H1 (cell line): ENCODE measurements at regions not wholly inside any gene's neighbourhood (a gene's known extent, or its start where the extent isn't known, plus 50 kb on each side); places are given as distances from the start of the nearest gene placed in this dataset.
A peak's percentile ranks its signal among the peaks of the same experiment; 100 is the strongest.

Source experiments
- CTCF ChIA-PET: fragments of 300-600 bp; sonication (Branson Sonifier 250); formaldehyde crosslinking; loops from one replicate; lab custom pipeline; 2021; ENCODE audit not compliant: partially characterized antibody; lab: Charles Lee
- POLR2A ChIA-PET: fragments of 300-600 bp; sonication (Branson Sonifier 250); formaldehyde crosslinking; loops from one replicate; lab custom pipeline; 2021; ENCODE audit warnings: inconsistent platforms; ENCODE audit not compliant: partially characterized antibody; lab: Charles Lee
- DNase-seq, 2 experiments: peaks; one replicate each; pipeline versions ENCODE4 v3.0.0 to v3.0.0-alpha.2; 2010 to 2022; ENCODE audit warnings: low spot score in 2 of 2, low read depth in 1 of 2, mixed read lengths in 1 of 2
- FAIRE-seq: peaks from 2 replicates; lab custom pipeline; 2011; peaks lifted over from hg19 to GRCh38; lab: Jason Lieb, UNC
- H2AFZ ChIP-seq: 2 replicates; pipeline ENCODE4 v1.8.1; 2012; ENCODE audit warnings: low read length, inconsistent platforms
- H2AK5ac ChIP-seq: 2 replicates; pipeline ENCODE4 v1.6.1; 2013; ENCODE audit warnings: low read depth, low read length
- H2BK120ac ChIP-seq: replicated peaks from 2 replicates; pipeline ENCODE3; 2013; ENCODE audit warnings: low read depth, low read length, inconsistent platforms
- H2BK12ac ChIP-seq: 2 replicates; pipeline ENCODE4 v1.6.1; 2013; ENCODE audit warnings: low read depth, low read length
- H2BK15ac ChIP-seq: 2 replicates; pipeline ENCODE4 v1.6.1; 2013; ENCODE audit warnings: low read length
- H2BK20ac ChIP-seq: 2 replicates; pipeline ENCODE4 v1.6.1; 2013; ENCODE audit warnings: low read length
- H2BK5ac ChIP-seq: 2 replicates; pipeline ENCODE4 v1.6.1; 2013; ENCODE audit warnings: low read depth, low read length
- H3K14ac ChIP-seq: 2 replicates; pipeline ENCODE4 v1.6.1; 2013; ENCODE audit warnings: inconsistent platforms; ENCODE audit not compliant: insufficient read length
- H3K18ac ChIP-seq: 2 replicates; pipeline ENCODE4 v1.6.1; 2013; ENCODE audit warnings: low read length; ENCODE audit errors: extremely low read depth
- H3K23ac ChIP-seq: 2 replicates; pipeline ENCODE4 v1.6.1; 2013; ENCODE audit warnings: inconsistent platforms; ENCODE audit not compliant: insufficient read length
- H3K23me2 ChIP-seq: 2 replicates; pipeline ENCODE4 v1.6.1; 2013; ENCODE audit warnings: low read depth, low read length
- H3K27ac ChIP-seq: 2 replicates; pipeline ENCODE4 v1.6.1; 2011; ENCODE audit warnings: low read depth, low read length, inconsistent platforms
- H3K27me3 ChIP-seq, 4 experiments: replicated peaks in 1 of 4; 1 replicate in 1 of 4; 2 replicates in 3 of 4; pipeline versions ENCODE4 v1.6.1 to v1.8.1; 2011 to 2013; ENCODE audit warnings: low read length in 3 of 4, mild to moderate bottlenecking in 3 of 4, inconsistent platforms in 2 of 4, mixed read lengths in 2 of 4, moderate library complexity in 1 of 4; ENCODE audit not compliant: control insufficient read depth in 3 of 4, insufficient read depth in 3 of 4; ENCODE audit errors: extremely low read depth in 1 of 4
- H3K36me3 ChIP-seq, 4 experiments: 2 replicates each; pipeline versions ENCODE4 v1.6.1 to v1.8.1; 2011 to 2013; ENCODE audit warnings: mild to moderate bottlenecking in 4 of 4, low read length in 3 of 4, moderate library complexity in 2 of 4, control low read depth in 1 of 4, inconsistent platforms in 1 of 4; ENCODE audit not compliant: insufficient read depth in 4 of 4, control insufficient read depth in 2 of 4
- H3K4ac ChIP-seq: replicated peaks from 2 replicates; pipeline ENCODE3; 2013; ENCODE audit warnings: low read length, low read depth, mixed read lengths, inconsistent platforms; ENCODE audit not compliant: insufficient read length
- H3K4me1 ChIP-seq, 4 experiments: replicated peaks in 1 of 4; 1 replicate in 1 of 4; 2 replicates in 3 of 4; pipeline versions ENCODE4 v1.6.1 to v1.8.1; 2011 to 2013; ENCODE audit warnings: low read length in 3 of 4, inconsistent platforms in 2 of 4, mixed read lengths in 1 of 4; ENCODE audit not compliant: insufficient read depth in 4 of 4, control insufficient read depth in 3 of 4
- H3K4me2 ChIP-seq, 2 experiments: 2 replicates each; pipeline versions ENCODE4 v1.6.1 to v1.8.1; 2011 to 2013; ENCODE audit warnings: low read depth in 2 of 2, low read length in 2 of 2, control low read depth in 1 of 2, inconsistent platforms in 1 of 2, mild to moderate bottlenecking in 1 of 2; ENCODE audit not compliant: insufficient read depth in 1 of 2
- H3K4me3 ChIP-seq, 4 experiments: fragments of 200-600, 300-600 bp in 1 of 4; sonication (generic), shearing (Covaris generic), sonication (Bioruptor Twin) in 1 of 4; 2 replicates each; pipeline versions ENCODE4 v1.5.1 to v1.8.1; 2011 to 2016; ENCODE audit warnings: low read length in 4 of 4, low read depth in 3 of 4, control low read depth in 2 of 4, inconsistent platforms in 2 of 4, mild to moderate bottlenecking in 2 of 4, mixed read lengths in 1 of 4, moderate library complexity in 1 of 4; ENCODE audit not compliant: insufficient read depth in 2 of 4; ENCODE audit errors: extremely low read depth in 1 of 4
- H3K56ac ChIP-seq: replicated peaks from 2 replicates; pipeline ENCODE3; 2013; ENCODE audit warnings: low read depth, mild to moderate bottlenecking, mixed read lengths, low read length, inconsistent platforms; ENCODE audit not compliant: insufficient read length
- H3K79me1 ChIP-seq: 2 replicates; pipeline ENCODE4 v1.6.1; 2013; ENCODE audit warnings: low read depth, low read length, control low read depth
- H3K79me2 ChIP-seq, 2 experiments: 2 replicates each; pipeline versions ENCODE4 v1.6.1 to v1.8.1; 2012 to 2013; ENCODE audit warnings: low read length in 2 of 2, mild to moderate bottlenecking in 2 of 2, inconsistent platforms in 1 of 2; ENCODE audit not compliant: insufficient read depth in 2 of 2, control insufficient read depth in 1 of 2
- H3K9ac ChIP-seq, 4 experiments: replicated peaks in 1 of 4; 1 replicate in 1 of 4; 2 replicates in 3 of 4; pipeline versions ENCODE4 v1.6.1 to v1.8.1; 2011 to 2013; ENCODE audit warnings: low read depth in 3 of 4, low read length in 3 of 4, control low read depth in 2 of 4, mild to moderate bottlenecking in 2 of 4, moderate library complexity in 2 of 4, inconsistent platforms in 1 of 4; ENCODE audit errors: extremely low read depth in 1 of 4
- H3K9me3 ChIP-seq, 2 experiments: 2 replicates each; pipeline versions ENCODE4 v1.6.1 to v1.8.1; 2012 to 2013; ENCODE audit warnings: mild to moderate bottlenecking in 2 of 2, moderate library complexity in 2 of 2, control low read depth in 1 of 2, inconsistent platforms in 1 of 2, low read depth in 1 of 2, low read length in 1 of 2, mixed read lengths in 1 of 2; ENCODE audit not compliant: insufficient read depth in 2 of 2
- H4K20me1 ChIP-seq, 2 experiments: replicated peaks in 1 of 2; 2 replicates each; pipeline versions ENCODE3 to v1.8.1; 2011 to 2013; ENCODE audit warnings: inconsistent platforms in 2 of 2, low read length in 2 of 2, mild to moderate bottlenecking in 1 of 2; ENCODE audit not compliant: insufficient read depth in 2 of 2, control insufficient read depth in 1 of 2
- H4K5ac ChIP-seq: 2 replicates; pipeline ENCODE4 v1.6.1; 2013; ENCODE audit warnings: low read length, low read depth, mixed read lengths, inconsistent platforms; ENCODE audit not compliant: insufficient read length
- H4K8ac ChIP-seq: 2 replicates; pipeline ENCODE4 v1.8.0; 2013; ENCODE audit warnings: mild to moderate bottlenecking, moderate library complexity, low read length, inconsistent platforms; ENCODE audit not compliant: insufficient read depth; ENCODE audit errors: extremely low read depth
- H4K91ac ChIP-seq: replicated peaks from 2 replicates; pipeline ENCODE3; 2013; ENCODE audit warnings: low read length, mixed read lengths, inconsistent platforms; ENCODE audit not compliant: insufficient read length
- GTF2F1 ChIP-seq: IDR thresholded peaks from 2 replicates; pipeline ENCODE4 v1.6.1; 2012; ENCODE audit warnings: low read depth, low read length, improper control_type of control experiment, borderline replicate concordance
- POU5F1 ChIP-seq: IDR thresholded peaks from 2 replicates; pipeline ENCODE4 v1.6.1; 2011; ENCODE audit warnings: low read depth, mild to moderate bottlenecking, low read length, moderate library complexity
- SIN3A ChIP-seq, 2 experiments: IDR thresholded peaks in 1 of 2; conservative IDR thresholded peaks in 1 of 2; 2 replicates each; pipeline ENCODE4 v1.6.1; 2011 to 2012; ENCODE audit warnings: low read length in 2 of 2, improper control_type of control experiment in 1 of 2, low read depth in 1 of 2, mild to moderate bottlenecking in 1 of 2
- WGBS, 2 experiments: shearing (Covaris generic) in 1 of 2; methylation state at CpG; one replicate each; pipeline versions ENCODE4 v1.1.6 to v1.1.7; 2013 to 2015; ENCODE audit warnings: low lambda C conversion rate in 2 of 2, mixed read lengths in 2 of 2, inconsistent platforms in 1 of 2, low coverage in 1 of 2, missing lambda C conversion rate in 1 of 2; ENCODE audit not compliant: insufficient replicate concordance in 2 of 2, insufficient coverage in 1 of 2, insufficient read length in 1 of 2; ENCODE audit errors: extremely low coverage in 1 of 2, missing lambda C conversion rate in 1 of 2; 5-methylcytosine and 5-hydroxymethylcytosine counted together

DNA sequence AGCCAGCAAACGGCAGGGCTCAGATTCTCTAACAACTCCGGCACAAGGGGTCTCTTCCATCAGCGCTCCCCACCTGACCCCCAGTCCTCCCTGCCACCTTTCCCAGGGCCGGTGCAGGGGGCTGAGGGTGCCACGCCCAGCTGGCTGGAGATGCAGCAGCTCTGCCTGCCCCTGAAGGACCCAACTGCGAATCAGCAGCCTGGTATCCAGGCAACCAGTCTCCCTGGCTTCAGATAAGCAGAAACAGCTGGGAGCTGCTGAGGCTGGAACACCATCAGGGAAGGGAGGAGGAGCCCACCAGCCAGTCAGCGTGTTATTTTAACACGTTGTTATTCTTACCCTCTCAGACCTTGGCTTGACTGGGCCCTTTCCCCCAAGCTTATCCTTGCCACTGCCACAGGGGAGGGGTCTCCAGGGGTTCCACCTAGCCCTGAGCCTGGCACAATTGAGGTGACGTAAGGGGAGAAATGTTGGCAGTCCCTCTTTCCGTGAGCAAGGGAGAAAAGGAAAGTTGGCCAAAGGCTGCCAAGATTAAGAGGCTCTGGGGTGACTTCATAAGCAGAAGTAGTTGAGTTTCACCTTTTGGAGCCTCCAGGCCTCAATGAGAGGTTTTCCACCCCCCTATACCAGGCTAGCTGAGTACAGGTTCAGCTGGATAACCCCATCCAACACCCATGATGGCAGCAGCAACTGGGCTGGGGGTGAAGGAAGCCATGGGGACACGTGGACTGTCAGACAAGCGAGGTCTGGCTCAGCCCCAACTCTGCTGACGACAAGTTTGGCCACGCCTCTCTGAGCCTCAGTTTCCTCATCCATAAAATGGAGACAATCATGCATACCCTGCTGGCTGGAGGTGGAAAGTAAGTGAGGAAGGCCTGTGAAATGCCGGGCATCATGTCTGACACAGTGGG, 91.1 kb downstream of the IRF2BPL start:
- H3K36me3 ChIP-seq, result no peaks in the 10 kb centered on the region
- H2BK120ac ChIP-seq, result peak overlapping the region; percentile 29
- H3K79me1 ChIP-seq, result no peaks in the 10 kb centered on the region
- peak overlapping the region; percentile 17; the same call in 1 of the 2 replicates for H3K18ac ChIP-seq
- no peak overlapping the region for H3K23ac ChIP-seq
- H3K9me3 ChIP-seq, result no peaks in the 10 kb centered on the region
- ChIA-PET CTCF (interaction anchor here (0.6 to 21.9 kb wide), 15 partner anchors 8 to 282 kb away, joined by 3 to 403 read pairs (median 5); no protein-coding TSS in a partner anchor), POLR2A (interaction anchor here (0.8 to 4.7 kb wide), 8 partner anchors 9 to 148 kb away, joined by 3 to 18 read pairs (median 4); no protein-coding TSS in a partner anchor)
- H3K4me2 ChIP-seq, result no peak overlapping the region
- no peaks in the 10 kb centered on the region for H4K20me1 ChIP-seq
- no peak overlapping the region for H2BK15ac ChIP-seq
- TF ChIP-seq GTF2F1, result no peak
- peak in 1 of 2 experiments; percentile 77; a peak in 1 of 4 replicates for TF ChIP-seq SIN3A (conservative IDR thresholded peaks at IDR 0.05 in 1 of 2, IDR thresholded peaks at IDR 0.05 in 1 of 2; ENCODE audit: low read depth in 1 of 2, low read length in 2 of 2)
- TF ChIP-seq POU5F1, result no peak
- no peak overlapping the region for H2BK20ac ChIP-seq
- no peak for DNase-seq
- H3K27me3 ChIP-seq, result no peaks in the 10 kb centered on the region
- H2AFZ ChIP-seq, result no peak overlapping the region
- H3K27ac ChIP-seq, result peak overlapping the region; percentile 10; the same call in 1 of the 2 replicates
- no peak overlapping the region for H3K14ac ChIP-seq
- H3K4ac ChIP-seq, result peak overlapping the region; percentile 27
- peaks cover 0 to 29% (median 16%) of the 10 kb centered on the region in 4 experiments; a peak in 6 of 7 replicates for H3K4me1 ChIP-seq
- H3K4me3 ChIP-seq, result no peak overlapping the region
- WGBS, 2 experiments, result 79% methylated on average over 15 of the region's 15 CpGs; no CpG with 5 or more reads in 1 of the 2 experiments
- FAIRE-seq, result peak; percentile 32
- peak overlapping the region; percentile 73; the same call in 1 of the 2 replicates for H4K8ac ChIP-seq
- H3K79me2 ChIP-seq, result no peaks in the 10 kb centered on the region
- H3K23me2 ChIP-seq, result no peaks in the 10 kb centered on the region
- H4K91ac ChIP-seq, result peak overlapping the region; percentile 29
- H3K9ac ChIP-seq, result peak overlapping the region in 1 of 4 experiments; percentile 31; a peak in 1 of 7 replicates
- H2AK5ac ChIP-seq, result peak overlapping the region; percentile 44; the same call in 1 of the 2 replicates
- peak overlapping the region; percentile 45 for H2BK12ac ChIP-seq
- H2BK5ac ChIP-seq, result peak overlapping the region; percentile 62; the same call in 1 of the 2 replicates
- H4K5ac ChIP-seq, result no peak overlapping the region
- no peak overlapping the region for H3K56ac ChIP-seq
